SHP77 (cell line): ENCODE measurements at regions not wholly inside any gene's neighbourhood (a gene's known extent, or its start where the extent isn't known, plus 50 kb on each side); places are given as distances from the start of the nearest gene placed in this dataset.
"Not testable (repeated sequence)": the region's sequence is repeated elsewhere in the genome, so short reads cannot be mapped to it uniquely, and the experiment has no call there.

Experiments
- DNase-seq, 2 experiments: peaks; one replicate each; lab custom pipeline; 2025; lab: John Stamatoyannopoulos, UW

GRCh38 chr16:16618963-16619465 lies 240.1 kb downstream of the NPIPA7 start:
- not testable (repeated sequence) for DNase-seq

- DNase-seq = not testable (repeated sequence)
Measured at GRCh38 chr16:16624367-16624766, 245.4 kb downstream of the NPIPA7 start.

GRCh38 chr16:16625140-16625539 lies 246.2 kb downstream of the NPIPA7 start:
- DNase-seq = not testable (repeated sequence)

- not testable (repeated sequence) for DNase-seq
Measured at GRCh38 chr16:16627865-16628264, 248.9 kb downstream of the NPIPA7 start.

GRCh38 chr16:16638231-16638630 lies 259.3 kb downstream of the NPIPA7 start:
- not testable (repeated sequence) for DNase-seq

- DNase-seq = not testable (repeated sequence)
Measured at GRCh38 chr16:16638714-16639113, 259.8 kb downstream of the NPIPA7 start.

GRCh38 chr16:16643828-16644227 lies 264.9 kb downstream of the NPIPA7 start:
- DNase-seq = not testable (repeated sequence)

- DNase-seq = not testable (repeated sequence)
Measured at GRCh38 chr16:16648002-16648401, 269.1 kb downstream of the NPIPA7 start.

GRCh38 chr16:16672180-16672812 lies 293.4 kb downstream of the NPIPA7 start:
- DNase-seq = not testable (repeated sequence)

- not testable (repeated sequence) for DNase-seq
Measured at GRCh38 chr16:16674820-16675219, 295.9 kb downstream of the NPIPA7 start.

- DNase-seq = not testable (repeated sequence)
Measured at GRCh38 chr16:16721849-16722248, 342.9 kb downstream of the NPIPA7 start.

- DNase-seq = not testable (repeated sequence)
Measured at GRCh38 chr16:16722666-16723065, 343.7 kb downstream of the NPIPA7 start.

GRCh38 chr16:16723819-16724519 lies 345.0 kb downstream of the NPIPA7 start:
- DNase-seq = not testable (repeated sequence)

GRCh38 chr16:16727048-16727447 lies 348.1 kb downstream of the NPIPA7 start:
- DNase-seq = not testable (repeated sequence)

GRCh38 chr16:16742573-16742972 lies 363.6 kb downstream of the NPIPA7 start:
- DNase-seq = not testable (repeated sequence)

- DNase-seq = not testable (repeated sequence)
Measured at GRCh38 chr16:16754992-16755667, 376.2 kb downstream of the NPIPA7 start.

- no peak for DNase-seq
Measured at GRCh38 chr16:16763449-16763848, 384.5 kb downstream of the NPIPA7 start.

GRCh38 chr16:16770717-16771116 lies 391.8 kb downstream of the NPIPA7 start:
- DNase-seq = not testable (repeated sequence)

- DNase-seq = no peak
Measured at GRCh38 chr16:16774389-16774788, 395.4 kb downstream of the NPIPA7 start.

GRCh38 chr16:16778332-16778731 lies 399.4 kb downstream of the NPIPA7 start:
- no peak for DNase-seq

- DNase-seq = no peak
Measured at GRCh38 chr16:16780588-16780987, 401.6 kb downstream of the NPIPA7 start.

GRCh38 chr16:16782153-16782552 lies 403.2 kb downstream of the NPIPA7 start:
- no peak for DNase-seq

GRCh38 chr16:16788004-16788403 lies 409.1 kb downstream of the NPIPA7 start:
- no peak for DNase-seq
